ENCODE measurements at regions not wholly inside any gene's neighbourhood (a gene's known extent, or its start where the extent isn't known, plus 50 kb on each side); places are given as distances from the start of the nearest gene placed in this dataset.
"Not testable (repeated sequence)": the region's sequence is repeated elsewhere in the genome, so short reads cannot be mapped to it uniquely, and the experiment has no call there.

DNA sequence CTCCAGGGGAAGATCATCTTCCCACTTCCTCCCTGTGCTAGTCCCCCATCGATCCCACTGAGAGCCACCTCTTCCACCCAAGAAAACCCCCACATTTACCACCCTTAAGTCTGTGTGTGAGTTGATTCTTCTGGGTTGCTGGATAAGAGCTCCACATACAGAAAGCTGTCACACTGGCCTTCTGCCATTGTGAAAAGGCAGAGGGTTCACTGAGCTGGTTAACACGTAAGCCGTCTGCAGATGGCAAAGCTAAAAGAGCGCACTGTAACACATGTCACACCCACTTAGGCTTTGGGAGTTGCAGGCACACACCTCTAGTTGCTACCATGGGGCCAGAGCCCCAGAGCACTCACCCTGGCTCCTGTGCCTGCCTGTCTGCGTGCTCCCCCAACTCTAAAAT is 309.8 kb upstream of the LRRC3B start:
- Histone ChIP-seq H2AFZ (ENCODE audit: low read depth, low read length) (no peak overlapping the region), H3K4me2 (ENCODE audit: low read length) (no peak overlapping the region), H3K36me3 (replicated peaks; ENCODE audit: low read depth, low read length) (no peaks in the 10 kb centered on the region), H4K20me1 (ENCODE audit: insufficient read depth, low read length) (no peaks in the 10 kb centered on the region), H3K9me3 (ENCODE audit: insufficient read depth, low read length) (peaks cover 9% of the 10 kb centered on the region; the same call in 1 of the 2 replicates), H3K27ac (ENCODE audit: low read length) (no peak overlapping the region), H3K27me3 (ENCODE audit: low read depth, low read length) (no peaks in the 10 kb centered on the region), H3K79me2 (ENCODE audit: low read length) (no peaks in the 10 kb centered on the region), H3K9ac (ENCODE audit: low read length) (no peak overlapping the region), H3K4me3 (ENCODE audit: low read length) (no peak overlapping the region), H3K4me1 (ENCODE audit: low read length) (peaks cover 10% of the 10 kb centered on the region; the same call in 1 of the 2 replicates)
- TF ChIP-seq EZH2phosphoT487 (IDR thresholded peaks at IDR 0.05; ENCODE audit: low read depth) (no peak), CTCF (IDR thresholded peaks at IDR 0.05; ENCODE audit: low read depth, low read length) (no peak)

GRCh38 chr3:26316472-26316871 is 306.1 kb upstream of the LRRC3B start:
- H3K27ac ChIP-seq (ENCODE audit: low read length): no peak overlapping the region
- H4K20me1 ChIP-seq (ENCODE audit: insufficient read depth, low read length): no peaks in the 10 kb centered on the region
- no peaks in the 10 kb centered on the region for H3K36me3 ChIP-seq (replicated peaks; ENCODE audit: low read depth, low read length)
- H3K27me3 ChIP-seq (ENCODE audit: low read depth, low read length): no peaks in the 10 kb centered on the region
- H3K4me3 ChIP-seq (ENCODE audit: low read length): no peak overlapping the region
- no peak overlapping the region for H3K4me2 ChIP-seq (ENCODE audit: low read length)
- no peak overlapping the region for H2AFZ ChIP-seq (ENCODE audit: low read depth, low read length)
- H3K79me2 ChIP-seq (ENCODE audit: low read length): no peaks in the 10 kb centered on the region
- TF ChIP-seq EZH2phosphoT487 (IDR thresholded peaks at IDR 0.05; ENCODE audit: low read depth) (no peak), CTCF (IDR thresholded peaks at IDR 0.05; ENCODE audit: low read depth, low read length) (no peak)
- H3K9ac ChIP-seq (ENCODE audit: low read length): no peak overlapping the region
- H3K4me1 ChIP-seq (ENCODE audit: low read length): no peaks in the 10 kb centered on the region
- no peaks in the 10 kb centered on the region for H3K9me3 ChIP-seq (ENCODE audit: insufficient read depth, low read length)

GRCh38 chr3:26323741-26324140 is 298.8 kb upstream of the LRRC3B start:
- not testable (repeated sequence) for H3K4me3 ChIP-seq (ENCODE audit: low read length); H4K20me1 ChIP-seq (ENCODE audit: insufficient read depth, low read length); H2AFZ ChIP-seq (ENCODE audit: low read depth, low read length); H3K27me3 ChIP-seq (ENCODE audit: low read depth, low read length); H3K36me3 ChIP-seq (replicated peaks; ENCODE audit: low read depth, low read length); H3K4me2 ChIP-seq (ENCODE audit: low read length); H3K9me3 ChIP-seq (ENCODE audit: insufficient read depth, low read length); H3K79me2 ChIP-seq (ENCODE audit: low read length); H3K4me1 ChIP-seq (ENCODE audit: low read length); H3K9ac ChIP-seq (ENCODE audit: low read length); H3K27ac ChIP-seq (ENCODE audit: low read length)

DNA sequence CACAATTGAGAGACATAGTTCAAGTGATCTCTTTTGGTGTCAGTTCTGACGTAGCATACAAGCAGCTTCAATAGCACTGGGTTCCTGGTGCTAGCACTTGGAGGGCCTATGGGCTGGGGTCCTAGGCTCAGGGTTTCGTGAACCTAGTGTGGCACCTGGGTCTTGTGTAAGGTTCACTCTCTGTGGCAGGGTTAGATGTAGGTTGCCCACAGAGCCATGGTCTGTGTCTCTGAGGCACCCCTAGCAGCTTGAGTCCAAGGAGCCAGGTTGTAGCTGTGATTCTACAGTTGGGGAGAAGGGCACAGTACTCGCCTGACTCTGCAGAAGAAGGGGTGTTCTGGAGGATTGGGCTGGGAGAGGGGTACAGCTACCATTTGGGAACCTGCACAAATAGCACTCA is 282.6 kb upstream of the LRRC3B start:
- Histone ChIP-seq H4K20me1 (ENCODE audit: insufficient read depth, low read length) (no peaks in the 10 kb centered on the region), H3K27ac (ENCODE audit: low read length) (no peak overlapping the region), H3K9me3 (ENCODE audit: insufficient read depth, low read length) (no peaks in the 10 kb centered on the region), H3K9ac (ENCODE audit: low read length) (no peak overlapping the region), H3K4me1 (ENCODE audit: low read length) (no peaks in the 10 kb centered on the region), H3K4me3 (ENCODE audit: low read length) (no peak overlapping the region), H3K79me2 (ENCODE audit: low read length) (no peaks in the 10 kb centered on the region), H3K27me3 (ENCODE audit: low read depth, low read length) (no peaks in the 10 kb centered on the region), H3K4me2 (ENCODE audit: low read length) (no peak overlapping the region), H2AFZ (ENCODE audit: low read depth, low read length) (no peak overlapping the region), H3K36me3 (replicated peaks; ENCODE audit: low read depth, low read length) (no peaks in the 10 kb centered on the region)
- TF ChIP-seq EZH2phosphoT487 (IDR thresholded peaks at IDR 0.05; ENCODE audit: low read depth) (no peak), CTCF (IDR thresholded peaks at IDR 0.05; ENCODE audit: low read depth, low read length) (no peak)

DNA sequence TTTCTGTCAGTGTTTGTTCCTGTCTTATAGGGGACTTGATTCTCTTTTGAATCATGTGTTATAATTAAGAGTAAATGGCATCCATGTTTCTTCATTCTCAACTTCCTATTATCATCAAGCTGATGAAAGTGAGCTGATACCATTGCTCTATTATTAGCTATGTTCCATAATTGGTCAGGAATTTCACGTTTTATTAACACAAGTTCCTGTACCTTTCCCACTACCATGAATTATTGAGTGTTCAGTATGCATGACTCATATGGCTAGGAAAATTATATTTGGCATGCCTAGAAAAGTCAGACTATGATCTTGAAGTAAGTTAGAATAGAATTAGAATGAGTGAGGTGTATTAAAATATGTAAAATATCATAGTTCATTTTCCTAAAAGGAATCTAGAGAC is 278.9 kb upstream of the LRRC3B start:
- no peak for TF ChIP-seq EZH2phosphoT487 (IDR thresholded peaks at IDR 0.05; ENCODE audit: low read depth)
- no peak for TF ChIP-seq CTCF (IDR thresholded peaks at IDR 0.05; ENCODE audit: low read depth, low read length)
- no peaks in the 10 kb centered on the region for H3K9me3 ChIP-seq (ENCODE audit: insufficient read depth, low read length)

More for the DNA sequence above, 278.9 kb upstream of the LRRC3B start:
- Histone ChIP-seq H2AFZ (ENCODE audit: low read depth, low read length) (no peak overlapping the region), H3K4me3 (ENCODE audit: low read length) (no peak overlapping the region), H3K4me2 (ENCODE audit: low read length) (no peak overlapping the region), H3K27ac (ENCODE audit: low read length) (no peak overlapping the region), H4K20me1 (ENCODE audit: insufficient read depth, low read length) (no peaks in the 10 kb centered on the region), H3K4me1 (ENCODE audit: low read length) (no peaks in the 10 kb centered on the region), H3K9ac (ENCODE audit: low read length) (no peak overlapping the region), H3K36me3 (replicated peaks; ENCODE audit: low read depth, low read length) (no peaks in the 10 kb centered on the region), H3K79me2 (ENCODE audit: low read length) (no peaks in the 10 kb centered on the region), H3K27me3 (ENCODE audit: low read depth, low read length) (no peaks in the 10 kb centered on the region)

Data from OCI-LY3 (cell line).